ENCODE measurements at regions not wholly inside any gene's neighbourhood (a gene's known extent, or its start where the extent isn't known, plus 50 kb on each side); places are given as distances from the start of the nearest gene placed in this dataset.

- TF ChIP-seq EZH2 (IDR thresholded peaks at IDR 0.05; ENCODE audit: insufficient read depth, poor library complexity, severe bottlenecking) (no peak), EZH2phosphoT487 (IDR thresholded peaks at IDR 0.05; ENCODE audit: insufficient read depth, low read depth) (no peak)
Measured at GRCh38 chr10:91159254-91159783, 61.1 kb upstream of the PCGF5 start.
